C4-2B (cell line): ENCODE measurements at regions not wholly inside any gene's neighbourhood (a gene's known extent, or its start where the extent isn't known, plus 50 kb on each side); places are given as distances from the start of the nearest gene placed in this dataset.

Experiments
- CTCF ChIP-seq: fragments of 450-650 bp; conservative IDR thresholded peaks from 2 replicates; pipeline ENCODE4 v1.5.1; 2017; ENCODE audit warnings: mild to moderate bottlenecking
- ZFX ChIP-seq: fragments of 450-650 bp; IDR thresholded peaks from 2 replicates; pipeline ENCODE4 v1.6.1; 2017

- no peak for TF ChIP-seq CTCF
- TF ChIP-seq ZFX: no peak
Measured at GRCh38 chr5:155366096-155366495, 352.5 kb downstream of the KIF4B start.
